Adrenal gland (tissue), 5 donors: ENCODE measurements at regions not wholly inside any gene's neighbourhood (a gene's known extent, or its start where the extent isn't known, plus 50 kb on each side); places are given as distances from the start of the nearest gene placed in this dataset.

ENCODE experiments used
- CTCF ChIP-seq, 6 experiments: fragments of 450-650 bp in 4 of 6; fragments of 200-600 bp in 2 of 6; sonication (generic) in 1 of 6; IDR thresholded peaks; 1 replicate in 5 of 6; 2 replicates in 1 of 6; pipeline versions ENCODE4 v1.5.1 to v1.8.0; 2016 to 2021; ENCODE audit warnings: antibody characterized with exemption in 6 of 6, mild to moderate bottlenecking in 2 of 6, moderate library complexity in 1 of 6
- POLR2A ChIP-seq, 2 donors: fragments of 450-650 bp; IDR thresholded peaks; one replicate each; pipeline ENCODE4 v1.6.1; 2017; ENCODE audit warnings: antibody characterized with exemption in 2 of 2, mild to moderate bottlenecking in 2 of 2, moderate library complexity in 1 of 2
- donor health status: DM: no; HTN: no; CAD: no.

- no peak for TF ChIP-seq POLR2A (IDR thresholded peaks at IDR 0.05)
- no peak for TF ChIP-seq CTCF (IDR thresholded peaks at IDR 0.05)
Observed at GRCh38 chr2:65586516-65586915, 154.1 kb upstream of the SPRED2 start.
